ENCODE measurements at regions not wholly inside any gene's neighbourhood (a gene's known extent, or its start where the extent isn't known, plus 50 kb on each side); places are given as distances from the start of the nearest gene placed in this dataset.

- no peak for DNase-seq
- no peaks in the 10 kb centered on the region for H3K27me3 ChIP-seq
- no peak overlapping the region for H3K27ac ChIP-seq
- peaks cover 0 to 36% (median 13%) of the 10 kb centered on the region in 9 donors for H3K4me1 ChIP-seq
- TF ChIP-seq CTCF (IDR thresholded peaks at IDR 0.05) = no peak
- intact Hi-C loops (cut with DNase I) = loop anchor here in 9 of 10 donors (2.0 to 10.0 kb wide), 9 partner anchors 52 to 430 kb away; partner anchors contain the start of genes FDX1 (in 1 of the 9), RDX (in 1 of the 9) and ZC3H12C (in 1 of the 9)
- H3K9me3 ChIP-seq = no peaks in the 10 kb centered on the region
- no peaks in the 10 kb centered on the region for H3K36me3 ChIP-seq
- H3K4me3 ChIP-seq = no peak overlapping the region
- peak in 5 of 8 donors; percentile 10 to 72 (median 38) for ATAC-seq
Measured at GRCh38 chr11:110374921-110375320, 54.8 kb upstream of the FDX1 start.

- Histone ChIP-seq H3K36me3 (no peaks in the 10 kb centered on the region), H3K9me3 (no peaks in the 10 kb centered on the region), H3K4me3 (no peak overlapping the region), H3K27me3 (no peaks in the 10 kb centered on the region), H3K27ac (no peak overlapping the region), H3K4me1 (peaks cover 0 to 36% (median 13%) of the 10 kb centered on the region in 9 donors)
- intact Hi-C loops (cut with DNase I) = loop anchor here in 8 of 10 donors (2.0 to 10.0 kb wide), 9 partner anchors 52 to 431 kb away; partner anchors contain the start of genes FDX1 (in 1 of the 8), RDX (in 1 of the 8) and ZC3H12C (in 1 of the 8)
- DNase-seq = no peak
- peak in 1 of 8 donors; percentile 65 for ATAC-seq
- no peak for TF ChIP-seq CTCF (IDR thresholded peaks at IDR 0.05)
Measured at GRCh38 chr11:110375351-110375750, 54.4 kb upstream of the FDX1 start.

GRCh38 chr11:110376021-110376420, 53.7 kb upstream of the FDX1 start:
- DNase-seq (no peak), ATAC-seq (no peak)
- no peaks in the 10 kb centered on the region for H3K36me3 ChIP-seq
- H3K4me1 ChIP-seq = peaks cover 0 to 36% (median 13%) of the 10 kb centered on the region in 9 donors
- 94 to 98% methylated on average over 1 of the region's 1 CpG for WGBS, 2 donors
- H3K9me3 ChIP-seq = no peaks in the 10 kb centered on the region
- no peak for TF ChIP-seq CTCF (IDR thresholded peaks at IDR 0.05)
- no peaks in the 10 kb centered on the region for H3K27me3 ChIP-seq
- intact Hi-C loops (cut with DNase I) = loop anchor here in 8 of 10 donors (2.0 to 10.0 kb wide), 10 partner anchors 51 to 431 kb away; partner anchors contain the start of genes FDX1 (in 1 of the 8), RDX (in 1 of the 8) and ZC3H12C (in 1 of the 8)
- H3K4me3 ChIP-seq = no peak overlapping the region
- H3K27ac ChIP-seq = no peak overlapping the region

- DNase-seq (peak; percentile 51 to 85), ATAC-seq (peak; percentile 68 to 92 (median 86))
- peaks cover 0 to 36% (median 13%) of the 10 kb centered on the region in 9 donors for H3K4me1 ChIP-seq
- peak overlapping the region in 4 of 10 donors; percentile 12 to 23 (median 20) for H3K4me3 ChIP-seq
- 24 to 35% methylated on average over 6 of the region's 6 CpGs for WGBS, 2 donors
- no peaks in the 10 kb centered on the region for H3K27me3 ChIP-seq
- intact Hi-C loops (cut with DNase I) = loop anchor here in 8 of 10 donors (2.0 to 10.0 kb wide), 10 partner anchors 50 to 432 kb away; partner anchors contain the start of genes FDX1 (in 1 of the 8), RDX (in 1 of the 8) and ZC3H12C (in 1 of the 8)
- peak; percentile 63 to 93 (median 83) for TF ChIP-seq CTCF (IDR thresholded peaks at IDR 0.05)
- peak overlapping the region in 7 of 10 donors; percentile 2 to 60 (median 34) for H3K27ac ChIP-seq
- H3K9me3 ChIP-seq = no peaks in the 10 kb centered on the region
- H3K36me3 ChIP-seq = no peaks in the 10 kb centered on the region
Measured at GRCh38 chr11:110376711-110377324, 52.9 kb upstream of the FDX1 start.
